H4 (cell line): ENCODE measurements at regions not wholly inside any gene's neighbourhood (a gene's known extent, or its start where the extent isn't known, plus 50 kb on each side); places are given as distances from the start of the nearest gene placed in this dataset.

ENCODE experiments used
- DNase-seq: peaks from one replicate; pipeline ENCODE4 v3.0.0-alpha.2; 2015; ENCODE audit warnings: low spot score

DNA sequence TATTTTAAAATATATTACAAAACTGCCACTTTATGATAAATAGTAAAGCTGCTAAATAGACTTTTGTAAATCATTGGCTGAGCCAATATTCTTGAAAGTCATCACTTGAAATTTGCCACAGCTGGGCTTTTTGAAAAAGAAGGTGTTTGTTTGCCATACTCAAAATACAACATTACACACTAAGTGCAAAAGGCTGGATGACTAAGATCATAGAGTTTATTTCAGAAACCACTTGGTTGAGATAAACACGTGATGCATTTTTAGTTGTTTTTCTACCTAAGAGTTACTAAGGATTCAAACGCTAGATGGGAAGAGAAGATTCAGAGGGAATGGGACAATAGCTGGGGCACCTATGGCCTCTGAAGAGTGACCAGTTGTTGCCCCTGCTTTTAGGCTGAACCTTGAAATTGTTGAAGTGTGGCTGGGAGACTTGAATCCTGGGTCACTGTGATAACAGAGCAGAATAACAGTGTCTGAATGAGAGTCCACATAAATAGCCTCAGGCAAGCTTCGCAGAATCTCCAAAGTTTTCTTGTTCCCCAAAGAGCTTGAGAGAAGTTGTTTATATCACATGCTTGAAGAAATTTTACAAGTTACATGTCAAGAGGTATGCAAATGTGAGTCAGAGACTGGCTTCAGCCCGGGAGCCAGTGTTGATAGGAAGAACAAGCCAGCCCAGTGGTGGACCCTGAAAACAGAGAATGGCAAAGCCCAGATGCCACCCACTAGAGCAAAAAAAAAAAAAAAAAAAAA, 409.8 kb downstream of the GPD2 start:
- DNase-seq: peak; percentile 83

GRCh38 chr2:156852210-156852609, 405.3 kb upstream of the GALNT5 start:
- DNase-seq: no peak

DNA sequence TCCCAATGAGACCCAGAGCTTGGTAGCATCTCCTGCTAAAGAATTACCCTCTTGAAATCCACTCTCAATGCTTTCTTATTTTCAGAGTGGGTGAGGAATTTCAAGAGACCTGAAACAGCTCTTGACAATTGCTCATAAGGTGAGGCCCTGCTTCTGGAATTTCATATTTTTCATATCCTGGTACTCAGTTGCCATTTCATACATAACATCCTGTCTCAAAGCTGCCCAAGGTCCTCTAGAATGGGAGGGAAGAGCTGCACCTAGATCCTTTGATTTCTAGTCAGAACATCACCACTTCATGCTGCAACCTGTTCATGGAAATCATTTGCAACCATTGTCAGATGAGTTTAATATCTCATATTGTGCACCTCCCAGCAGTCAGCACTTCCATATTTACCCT, 404.8 kb upstream of the GALNT5 start:
- DNase-seq: no peak

- no peak for DNase-seq
These were observed 393.2 kb upstream of the GALNT5 start for GRCh38 chr2:156864325-156864724.

DNA sequence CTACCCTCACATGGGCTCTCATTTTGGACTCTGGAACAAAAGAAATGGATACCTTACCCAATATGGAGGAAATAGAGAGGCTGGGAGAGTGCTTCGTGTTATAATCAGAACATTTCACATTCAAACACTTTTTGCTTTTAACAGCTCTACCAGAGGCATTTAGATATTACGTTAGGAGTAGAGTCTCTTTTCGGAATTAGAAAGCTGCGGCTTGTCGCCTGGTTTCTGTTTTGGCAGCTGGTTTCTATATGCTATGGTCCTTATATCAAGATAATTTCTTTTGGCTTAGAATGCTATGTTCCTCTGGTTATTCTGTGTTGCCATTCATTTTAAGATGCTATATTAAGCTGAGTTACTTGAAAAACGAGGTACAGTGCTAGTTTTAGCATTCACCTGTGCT, 392.8 kb upstream of the GALNT5 start:
- no peak for DNase-seq

DNA sequence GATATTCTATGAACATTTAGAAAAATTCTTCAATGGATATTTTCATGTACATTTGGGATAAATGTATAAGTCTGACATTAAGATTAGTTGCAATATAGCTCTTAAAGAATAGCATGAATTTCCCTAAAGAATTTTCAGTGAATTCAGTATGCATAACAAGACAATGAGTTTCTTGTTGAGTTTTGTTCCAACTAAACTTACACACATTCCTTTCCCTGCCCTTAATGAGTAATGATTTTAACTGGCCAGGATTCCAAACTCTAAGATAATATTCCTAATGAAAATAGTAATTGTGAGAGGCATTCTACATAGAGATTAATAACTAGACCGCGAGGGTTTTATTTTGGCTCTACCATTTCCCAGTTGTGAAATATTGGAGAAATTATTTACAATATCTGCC, 390.3 kb upstream of the GALNT5 start:
- DNase-seq: no peak

DNA sequence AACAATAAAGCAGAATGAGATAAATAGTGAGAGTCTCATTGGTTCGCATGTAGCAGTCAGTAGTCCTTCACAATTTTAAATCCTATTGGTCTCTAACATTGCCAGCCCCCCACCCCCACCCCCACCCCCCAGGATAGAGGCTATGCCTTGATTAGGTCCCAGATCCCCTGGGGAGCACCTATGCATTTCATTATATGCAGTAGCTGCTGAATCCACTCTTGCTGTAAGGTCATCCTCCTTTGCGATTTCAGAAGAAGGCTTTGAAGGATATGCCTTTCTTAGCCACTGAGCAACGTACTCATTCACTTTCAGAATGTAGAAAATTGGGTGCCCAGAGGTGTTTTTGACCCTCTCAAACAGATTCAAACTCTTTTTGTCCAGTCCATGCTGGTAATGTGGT, 382.8 kb upstream of the GALNT5 start:
- no peak for DNase-seq

DNA sequence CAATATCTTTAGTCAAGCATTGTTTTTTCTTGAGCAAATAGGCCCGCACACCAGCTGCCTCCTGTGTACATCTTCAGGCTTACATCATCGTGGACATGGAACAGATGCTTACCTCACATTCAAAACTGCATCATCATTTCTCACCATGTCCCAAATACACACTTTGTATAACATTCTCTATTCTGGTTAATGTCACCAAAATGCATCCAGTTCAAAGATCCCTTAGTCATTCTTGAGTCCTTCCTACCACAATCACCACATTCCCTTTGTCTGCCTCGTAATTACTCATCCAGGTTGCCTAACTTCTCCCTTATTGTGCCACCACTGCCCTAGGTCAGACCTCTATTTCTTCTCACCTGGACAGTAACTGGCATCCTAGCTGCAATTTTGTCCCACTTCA, 373.7 kb upstream of the GALNT5 start:
- DNase-seq: peak; percentile 70

DNA sequence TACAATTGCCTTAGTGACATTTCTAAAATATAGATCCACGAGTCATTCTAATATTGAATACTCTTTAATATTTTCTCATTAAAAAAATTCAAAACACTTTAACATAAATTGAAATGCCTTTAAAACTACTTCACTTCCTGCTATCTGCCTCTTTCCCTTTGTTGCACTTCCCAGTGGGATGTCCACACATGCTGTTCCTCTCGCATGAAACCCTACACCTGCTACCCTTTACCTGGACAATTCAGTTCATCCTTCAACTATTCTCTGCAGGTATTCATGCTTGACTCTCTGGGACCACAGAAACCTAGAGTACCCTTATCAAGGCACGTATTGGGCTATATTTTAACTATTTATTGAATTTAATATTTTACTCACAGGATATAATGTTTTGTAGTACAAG, 373.3 kb upstream of the GALNT5 start:
- no peak for DNase-seq

GRCh38 chr2:156890529-156891148, 366.9 kb upstream of the GALNT5 start:
- no peak for DNase-seq

GRCh38 chr2:156891609-156892008, 365.9 kb upstream of the GALNT5 start:
- DNase-seq: no peak

DNA sequence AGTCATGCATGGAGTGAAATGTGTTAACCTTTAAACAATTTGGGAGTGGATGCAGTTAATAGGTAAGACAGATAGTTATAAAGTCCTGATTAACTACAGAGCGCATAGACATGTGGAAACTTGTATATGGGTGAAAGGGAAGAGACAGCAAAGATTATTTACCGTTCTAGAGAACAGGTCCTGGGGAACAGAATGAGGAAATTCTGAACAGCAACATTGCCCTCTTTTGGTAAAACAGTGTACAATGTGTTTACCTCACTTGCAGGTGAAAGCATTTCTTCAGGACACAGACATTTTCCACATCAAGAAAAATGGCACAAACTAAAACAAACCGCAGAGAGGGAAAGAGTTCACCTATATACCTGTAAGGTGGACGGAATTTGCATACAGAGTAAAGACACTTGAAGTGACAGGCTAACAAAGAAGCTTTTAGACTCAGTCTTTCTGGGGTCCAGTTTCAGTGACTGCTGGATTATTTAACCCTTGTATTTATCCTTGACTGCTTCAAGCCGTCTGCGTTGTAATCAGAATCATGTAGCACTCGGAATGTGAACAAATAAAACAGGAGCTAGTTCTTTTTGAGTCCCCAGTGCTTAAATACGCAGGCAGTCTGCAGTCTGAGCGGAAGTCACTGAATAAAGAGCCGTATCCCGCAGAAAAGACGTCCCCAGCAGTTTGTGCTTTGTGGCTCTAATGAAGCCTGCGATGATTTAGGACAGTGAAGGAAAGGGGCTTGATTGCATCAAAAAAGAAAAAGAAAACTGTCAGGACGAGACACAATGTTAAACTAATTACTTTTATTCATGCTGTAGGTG, 364.8 kb upstream of the GALNT5 start:
- peak; percentile 67 for DNase-seq

DNA sequence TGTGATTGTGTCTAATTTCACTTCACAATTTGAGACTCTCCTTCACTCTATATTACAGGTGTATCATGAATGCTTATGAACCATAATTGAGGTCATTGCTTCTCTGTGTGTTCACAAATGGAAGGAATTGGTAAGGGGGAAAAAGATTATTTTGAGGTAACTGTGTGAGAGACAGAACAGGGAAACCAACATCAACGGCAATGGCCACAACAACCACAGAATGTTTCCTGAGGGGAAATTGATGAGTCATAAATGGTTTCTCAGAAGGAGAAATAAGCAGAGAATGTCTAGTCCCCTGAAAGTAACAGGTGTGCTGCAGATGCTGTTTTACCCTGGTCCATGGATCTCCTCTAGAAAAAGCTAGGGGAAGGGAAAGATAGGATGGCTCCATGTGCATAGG, 361.2 kb upstream of the GALNT5 start:
- DNase-seq: peak; percentile 62

DNA sequence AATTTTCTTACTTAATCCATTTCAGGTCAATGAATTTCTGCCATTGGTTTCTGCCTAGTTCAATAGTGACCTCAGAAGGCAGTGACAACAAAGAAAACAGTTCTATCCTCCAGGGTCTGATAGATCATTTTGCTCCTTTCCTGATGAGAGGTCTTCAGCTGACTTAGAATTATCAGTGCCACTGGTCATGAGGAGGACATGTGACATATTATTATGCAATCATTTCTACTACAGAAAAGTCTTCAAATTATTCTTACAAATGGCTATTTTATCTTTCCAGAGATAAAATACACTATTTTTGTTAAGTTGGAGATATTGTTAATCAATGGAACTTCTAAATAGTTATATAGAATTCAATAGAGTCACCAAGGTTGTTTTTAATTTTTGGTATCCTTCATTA, 360.0 kb upstream of the GALNT5 start:
- no peak for DNase-seq

DNA sequence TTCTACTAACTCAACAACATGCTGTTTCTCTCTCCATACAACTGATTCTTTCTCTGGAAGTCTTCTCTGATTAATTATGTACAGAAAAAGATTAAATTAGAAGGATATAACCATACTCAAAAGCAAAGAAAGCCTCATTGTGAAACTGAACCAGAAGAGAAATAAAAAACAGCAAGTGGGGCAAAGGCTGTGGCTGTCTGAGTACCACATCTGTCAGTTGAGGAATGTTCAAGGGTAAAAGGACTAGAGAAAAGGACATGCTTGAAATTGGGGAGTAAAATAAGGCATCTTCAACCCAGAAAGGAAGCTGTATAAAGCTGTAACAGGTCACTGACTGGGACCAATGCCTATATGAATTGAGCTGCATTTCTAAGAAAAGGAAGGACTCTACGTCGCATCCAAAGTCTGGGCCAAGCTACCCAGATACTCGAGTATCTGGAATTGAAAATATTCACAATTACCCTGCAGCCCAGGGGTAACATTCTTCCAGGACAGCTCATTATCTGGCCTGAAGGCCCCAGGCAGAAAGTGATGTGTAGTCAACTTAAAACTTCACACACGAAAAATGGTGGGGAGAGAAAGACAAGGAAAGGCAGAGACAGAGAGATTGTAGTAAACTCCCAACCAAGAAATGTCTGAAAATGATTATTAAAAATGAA, 356.0 kb upstream of the GALNT5 start:
- DNase-seq: no peak

- DNase-seq: no peak
These were observed 354.2 kb upstream of the GALNT5 start for GRCh38 chr2:156903335-156903734.

- no peak for DNase-seq
These were observed 349.7 kb upstream of the GALNT5 start for GRCh38 chr2:156907806-156908205.

- DNase-seq: peak; percentile 80
These were observed 348.7 kb upstream of the GALNT5 start for GRCh38 chr2:156908825-156909224.

- no peak for DNase-seq
These were observed 347.5 kb upstream of the GALNT5 start for GRCh38 chr2:156909983-156910382.

DNA sequence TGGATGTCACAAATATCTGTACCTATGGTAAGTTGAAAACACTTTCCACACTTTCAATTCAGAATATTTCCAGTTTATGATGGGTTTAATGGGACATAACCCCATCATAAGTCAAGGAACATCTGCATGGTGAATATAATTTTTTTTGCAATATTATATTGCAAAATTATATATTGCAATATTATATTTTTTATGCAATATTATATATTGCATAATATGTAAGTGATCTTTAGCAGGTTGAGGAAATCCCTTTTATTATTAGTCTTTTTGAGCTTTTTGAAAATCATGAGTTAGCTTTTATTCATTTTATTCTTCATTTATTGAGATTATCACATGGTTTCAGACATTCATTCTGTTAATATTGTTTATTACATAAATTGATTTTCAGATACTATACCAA, 342.2 kb upstream of the GALNT5 start:
- no peak for DNase-seq

DNA sequence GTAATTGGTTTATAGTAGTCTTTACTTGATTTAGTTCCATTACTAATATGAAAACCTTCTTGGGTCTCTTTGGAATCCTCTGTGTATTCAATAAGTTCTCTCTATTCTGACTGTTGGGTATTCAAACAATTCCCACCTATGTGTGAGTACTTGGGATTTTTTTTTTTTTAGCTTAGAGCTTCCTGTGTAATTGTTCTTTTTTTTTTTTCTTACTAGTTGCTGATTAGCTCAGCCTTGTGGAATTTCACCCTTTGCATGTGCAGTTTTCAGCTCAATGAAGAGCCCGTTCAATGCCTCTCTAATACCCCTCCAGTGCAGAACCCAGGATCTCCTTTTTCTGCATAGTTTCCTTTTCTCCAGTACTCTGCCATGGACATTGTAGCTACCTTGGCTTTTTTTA, 339.1 kb upstream of the GALNT5 start:
- peak; percentile 16 for DNase-seq

GRCh38 chr2:156930423-156930822, 327.1 kb upstream of the GALNT5 start:
- no peak for DNase-seq
